Astrocyte (in vitro differentiated cells and primary cell): ENCODE measurements at regions not wholly inside any gene's neighbourhood (a gene's known extent, or its start where the extent isn't known, plus 50 kb on each side); places are given as distances from the start of the nearest gene placed in this dataset.

Experiments
- DNase-seq: peaks from one replicate; pipeline ENCODE4 v3.0.0-alpha.2; 2010; ENCODE audit warnings: low read depth
- FAIRE-seq: peaks from 2 replicates; lab custom pipeline; 2011; peaks lifted over from hg19 to GRCh38; lab: Jason Lieb, UNC
- H2AFZ ChIP-seq: 2 replicates; pipeline ENCODE4 v1.6.0; 2012; ENCODE audit warnings: low read depth, low read length, inconsistent platforms
- H3K27ac ChIP-seq: 2 replicates; pipeline ENCODE4 v1.5.1; 2011; ENCODE audit warnings: low read depth, low read length, inconsistent platforms
- H3K27me3 ChIP-seq: 2 replicates; pipeline ENCODE4 v1.6.0; 2011; ENCODE audit warnings: low read length, inconsistent platforms; ENCODE audit not compliant: insufficient read depth
- H3K36me3 ChIP-seq: 2 replicates; pipeline ENCODE4 v1.5.1; 2011; ENCODE audit warnings: low read length, inconsistent platforms; ENCODE audit not compliant: insufficient read depth
- H3K4me1 ChIP-seq: 2 replicates; pipeline ENCODE4 v1.5.1; 2011; ENCODE audit warnings: low read length, inconsistent platforms; ENCODE audit not compliant: insufficient read depth
- H3K4me2 ChIP-seq: 2 replicates; pipeline ENCODE4 v1.6.0; 2012; ENCODE audit warnings: low read length, inconsistent platforms
- H3K4me3 ChIP-seq: 2 replicates; pipeline ENCODE4 v1.5.1; 2011; ENCODE audit warnings: low read depth, mild to moderate bottlenecking, low read length, inconsistent platforms; ENCODE audit not compliant: insufficient read depth
- H3K79me2 ChIP-seq: 2 replicates; pipeline ENCODE4 v1.6.0; 2012; ENCODE audit warnings: mild to moderate bottlenecking, low read length, inconsistent platforms; ENCODE audit not compliant: insufficient read depth
- H3K9ac ChIP-seq: 2 replicates; pipeline ENCODE4 v1.6.0; 2012; ENCODE audit warnings: mild to moderate bottlenecking, low read length, inconsistent platforms
- H3K9me3 ChIP-seq: 2 replicates; pipeline ENCODE4 v1.5.1; 2012; ENCODE audit warnings: low read depth, mild to moderate bottlenecking, low read length, inconsistent platforms; ENCODE audit not compliant: insufficient read depth
- H4K20me1 ChIP-seq: 2 replicates; pipeline ENCODE4 v1.6.0; 2012; ENCODE audit warnings: low read length, inconsistent platforms; ENCODE audit not compliant: insufficient read depth
- H3K27ac Mint-ChIP-seq: one replicate; pipeline ENCODE4 v1.8.0; 2021; ENCODE audit warnings: mild to moderate bottlenecking, mixed read lengths; ENCODE audit not compliant: unreplicated experiment
- H3K27me3 Mint-ChIP-seq: one replicate; pipeline ENCODE4 v1.8.0; 2021; ENCODE audit warnings: low read depth, mixed read lengths; ENCODE audit not compliant: unreplicated experiment
- H3K36me3 Mint-ChIP-seq: one replicate; pipeline ENCODE4 v1.8.0; 2021; ENCODE audit warnings: low read depth, mixed read lengths; ENCODE audit not compliant: unreplicated experiment
- H3K4me1 Mint-ChIP-seq: one replicate; pipeline ENCODE4 v1.8.0; 2021; ENCODE audit warnings: low read depth, mixed read lengths; ENCODE audit not compliant: unreplicated experiment
- H3K4me3 Mint-ChIP-seq: one replicate; pipeline ENCODE4 v1.8.0; 2021; ENCODE audit warnings: mild to moderate bottlenecking, moderate library complexity, mixed read lengths; ENCODE audit not compliant: unreplicated experiment
- H3K9me3 Mint-ChIP-seq: one replicate; pipeline ENCODE4 v1.8.0; 2021; ENCODE audit warnings: mild to moderate bottlenecking, mixed read lengths; ENCODE audit not compliant: unreplicated experiment
- EZH2 ChIP-seq: IDR thresholded peaks from 2 replicates; pipeline ENCODE4 v1.6.1; 2012; ENCODE audit warnings: mild to moderate bottlenecking, low read length, inconsistent platforms; ENCODE audit not compliant: insufficient read depth
- TF ChIP-seq, protein P1 (sequence below): IDR thresholded peaks from 2 replicates; pipeline ENCODE4 v1.5.1; 2011; ENCODE audit warnings: low read depth, mild to moderate bottlenecking, inconsistent platforms, low read length, moderate library complexity; ENCODE audit not compliant: insufficient read depth

DNA sequence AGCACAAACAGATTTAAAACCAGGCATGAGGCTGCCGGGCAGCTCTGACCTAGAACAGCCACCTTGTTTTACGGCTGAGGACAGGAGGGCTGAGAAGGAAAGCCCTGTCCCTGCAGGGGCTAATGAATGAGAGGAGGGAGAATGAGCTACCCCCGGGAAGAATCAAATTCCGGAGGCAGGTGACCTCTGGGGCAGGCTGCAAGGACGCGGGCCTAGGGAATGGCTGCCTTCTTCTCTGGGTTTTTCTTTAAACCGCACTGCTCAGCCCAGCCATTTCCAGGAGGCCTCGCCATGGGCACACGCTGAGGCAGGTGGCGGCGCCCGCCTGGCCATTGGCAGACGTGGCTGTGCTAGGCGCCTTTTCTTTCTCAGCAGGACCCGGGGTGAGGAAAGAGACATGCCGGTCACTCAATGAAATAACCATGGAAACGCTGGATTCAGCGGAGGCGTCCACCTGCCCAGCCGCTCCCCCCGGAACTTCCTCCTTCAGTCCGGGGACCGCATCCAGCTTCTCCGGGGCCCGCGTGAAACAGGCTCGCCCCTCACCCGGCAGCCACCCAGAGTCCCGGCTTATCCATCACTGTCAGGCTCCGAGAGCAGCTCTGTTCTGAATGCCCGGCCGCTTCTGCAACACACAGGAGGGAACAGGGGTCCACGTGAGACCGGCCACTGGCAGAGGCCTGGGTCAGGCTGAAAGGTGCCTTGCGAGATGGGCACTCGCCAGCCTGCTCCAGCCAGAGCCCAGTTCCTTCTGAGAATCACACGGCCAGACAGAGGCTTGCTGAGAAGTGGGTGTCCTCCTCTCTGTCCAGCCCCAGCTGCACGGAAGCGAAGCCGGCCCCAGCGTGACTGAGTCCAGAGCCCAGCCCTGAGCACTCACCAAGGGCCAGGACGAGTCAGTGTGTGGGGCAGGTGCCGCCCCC lies 82.1 kb downstream of the PDGFA start:
- no peak overlapping the region for H3K27ac Mint-ChIP-seq
- peaks cover 2% of the 10 kb centered on the region for H3K27me3 ChIP-seq
- H3K27ac ChIP-seq: no peak overlapping the region
- FAIRE-seq (no peak), DNase-seq (no peak)
- H3K36me3 ChIP-seq: no peaks in the 10 kb centered on the region
- no peaks in the 10 kb centered on the region for H3K79me2 ChIP-seq
- no peak overlapping the region for H3K4me3 Mint-ChIP-seq
- H3K36me3 Mint-ChIP-seq: no peaks in the 10 kb centered on the region
- peaks cover 2% of the 10 kb centered on the region for H3K4me1 Mint-ChIP-seq
- no peak overlapping the region for H3K9ac ChIP-seq
- peaks cover 11% of the 10 kb centered on the region for H3K4me1 ChIP-seq
- no peaks in the 10 kb centered on the region for H3K9me3 ChIP-seq
- H3K4me2 ChIP-seq: no peak overlapping the region
- no peak overlapping the region for H3K4me3 ChIP-seq
- peaks cover 23% of the 10 kb centered on the region for H3K27me3 Mint-ChIP-seq
- TF ChIP-seq, protein P1, sequence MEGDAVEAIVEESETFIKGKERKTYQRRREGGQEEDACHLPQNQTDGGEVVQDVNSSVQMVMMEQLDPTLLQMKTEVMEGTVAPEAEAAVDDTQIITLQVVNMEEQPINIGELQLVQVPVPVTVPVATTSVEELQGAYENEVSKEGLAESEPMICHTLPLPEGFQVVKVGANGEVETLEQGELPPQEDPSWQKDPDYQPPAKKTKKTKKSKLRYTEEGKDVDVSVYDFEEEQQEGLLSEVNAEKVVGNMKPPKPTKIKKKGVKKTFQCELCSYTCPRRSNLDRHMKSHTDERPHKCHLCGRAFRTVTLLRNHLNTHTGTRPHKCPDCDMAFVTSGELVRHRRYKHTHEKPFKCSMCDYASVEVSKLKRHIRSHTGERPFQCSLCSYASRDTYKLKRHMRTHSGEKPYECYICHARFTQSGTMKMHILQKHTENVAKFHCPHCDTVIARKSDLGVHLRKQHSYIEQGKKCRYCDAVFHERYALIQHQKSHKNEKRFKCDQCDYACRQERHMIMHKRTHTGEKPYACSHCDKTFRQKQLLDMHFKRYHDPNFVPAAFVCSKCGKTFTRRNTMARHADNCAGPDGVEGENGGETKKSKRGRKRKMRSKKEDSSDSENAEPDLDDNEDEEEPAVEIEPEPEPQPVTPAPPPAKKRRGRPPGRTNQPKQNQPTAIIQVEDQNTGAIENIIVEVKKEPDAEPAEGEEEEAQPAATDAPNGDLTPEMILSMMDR: no peak
- no peak for TF ChIP-seq EZH2
- no peaks in the 10 kb centered on the region for H3K9me3 Mint-ChIP-seq
- no peak overlapping the region for H2AFZ ChIP-seq
- no peaks in the 10 kb centered on the region for H4K20me1 ChIP-seq

DNA sequence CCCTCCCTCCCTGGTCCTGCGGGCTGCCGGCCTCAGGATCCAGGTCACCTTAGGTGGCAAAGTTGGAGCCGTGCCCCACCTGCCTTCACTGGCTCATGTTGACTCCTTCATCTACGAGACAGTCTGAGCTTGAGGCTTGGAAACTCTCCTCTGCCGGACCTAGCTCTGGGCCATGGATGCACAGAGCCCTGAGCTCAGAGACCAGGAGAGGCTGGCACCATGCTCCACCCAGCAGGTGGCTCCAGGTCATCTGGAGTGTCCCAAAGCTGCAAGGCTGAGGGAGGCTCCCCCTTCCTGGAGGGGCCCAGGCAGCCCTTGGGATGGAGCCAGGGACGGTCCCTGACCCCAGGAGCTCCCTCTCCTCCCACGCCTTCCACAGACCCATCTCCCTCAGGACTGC lies 81.3 kb downstream of the PDGFA start:
- H3K79me2 ChIP-seq: no peaks in the 10 kb centered on the region

More for the DNA sequence above, 81.3 kb downstream of the PDGFA start:
- FAIRE-seq (no peak), DNase-seq (no peak)
- no peaks in the 10 kb centered on the region for H3K9me3 Mint-ChIP-seq
- Histone ChIP-seq H3K36me3 (no peaks in the 10 kb centered on the region), H4K20me1 (no peaks in the 10 kb centered on the region), H3K4me1 (peaks cover 11% of the 10 kb centered on the region), H3K27me3 (peaks cover 2% of the 10 kb centered on the region), H3K9ac (no peak overlapping the region), H2AFZ (no peak overlapping the region), H3K4me3 (no peak overlapping the region), H3K9me3 (peaks cover 4% of the 10 kb centered on the region), H3K4me2 (no peak overlapping the region), H3K27ac (no peak overlapping the region)
- H3K27me3 Mint-ChIP-seq: peaks cover 22% of the 10 kb centered on the region
- H3K27ac Mint-ChIP-seq: no peak overlapping the region
- H3K36me3 Mint-ChIP-seq: no peaks in the 10 kb centered on the region
- peaks cover 2% of the 10 kb centered on the region for H3K4me1 Mint-ChIP-seq
- no peak for TF ChIP-seq EZH2
- TF ChIP-seq, protein P1: no peak
- no peak overlapping the region for H3K4me3 Mint-ChIP-seq
